ENCODE measurements at regions not wholly inside any gene's neighbourhood (a gene's known extent, or its start where the extent isn't known, plus 50 kb on each side); places are given as distances from the start of the nearest gene placed in this dataset.

DNA sequence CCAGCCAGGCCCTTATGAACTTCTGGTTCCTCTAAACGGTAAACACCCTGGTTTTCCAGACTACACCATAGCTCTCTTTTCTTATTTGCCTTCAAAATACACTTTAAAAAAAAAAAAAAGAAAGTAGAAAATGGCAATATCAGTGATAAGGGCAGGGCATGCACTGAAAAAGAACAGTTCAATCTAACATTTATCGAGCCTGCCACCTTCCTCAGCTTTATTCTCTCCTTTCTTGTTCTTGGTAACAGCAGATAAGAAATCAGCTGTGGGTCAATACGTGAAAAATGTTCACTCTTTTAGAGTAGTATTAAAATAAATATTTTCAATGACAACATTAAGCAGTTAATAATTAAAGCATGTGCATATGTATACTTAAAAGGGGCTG, 83.1 kb upstream of the ZNF648 start:
- H3K36me3 ChIP-seq = no peaks in the 10 kb centered on the region
- peak overlapping the region; percentile 94 for H3K27ac ChIP-seq
- TF ChIP-seq, protein P1, sequence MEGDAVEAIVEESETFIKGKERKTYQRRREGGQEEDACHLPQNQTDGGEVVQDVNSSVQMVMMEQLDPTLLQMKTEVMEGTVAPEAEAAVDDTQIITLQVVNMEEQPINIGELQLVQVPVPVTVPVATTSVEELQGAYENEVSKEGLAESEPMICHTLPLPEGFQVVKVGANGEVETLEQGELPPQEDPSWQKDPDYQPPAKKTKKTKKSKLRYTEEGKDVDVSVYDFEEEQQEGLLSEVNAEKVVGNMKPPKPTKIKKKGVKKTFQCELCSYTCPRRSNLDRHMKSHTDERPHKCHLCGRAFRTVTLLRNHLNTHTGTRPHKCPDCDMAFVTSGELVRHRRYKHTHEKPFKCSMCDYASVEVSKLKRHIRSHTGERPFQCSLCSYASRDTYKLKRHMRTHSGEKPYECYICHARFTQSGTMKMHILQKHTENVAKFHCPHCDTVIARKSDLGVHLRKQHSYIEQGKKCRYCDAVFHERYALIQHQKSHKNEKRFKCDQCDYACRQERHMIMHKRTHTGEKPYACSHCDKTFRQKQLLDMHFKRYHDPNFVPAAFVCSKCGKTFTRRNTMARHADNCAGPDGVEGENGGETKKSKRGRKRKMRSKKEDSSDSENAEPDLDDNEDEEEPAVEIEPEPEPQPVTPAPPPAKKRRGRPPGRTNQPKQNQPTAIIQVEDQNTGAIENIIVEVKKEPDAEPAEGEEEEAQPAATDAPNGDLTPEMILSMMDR (IDR thresholded peaks at IDR 0.05) = no peak
- peaks cover 51% of the 10 kb centered on the region for H3K4me1 ChIP-seq
- DNase-seq = no peak
- no peak for ATAC-seq
- intact Hi-C loops (cut with DNase I) = loop anchor here (5.0 kb wide), 1 partner anchor 253 kb away; no protein-coding TSS in a partner anchor
- H3K4me3 ChIP-seq = no peak overlapping the region
- no peaks in the 10 kb centered on the region for H3K9me3 ChIP-seq
- no peaks in the 10 kb centered on the region for H3K27me3 ChIP-seq (ENCODE audit: low read depth)

DNA sequence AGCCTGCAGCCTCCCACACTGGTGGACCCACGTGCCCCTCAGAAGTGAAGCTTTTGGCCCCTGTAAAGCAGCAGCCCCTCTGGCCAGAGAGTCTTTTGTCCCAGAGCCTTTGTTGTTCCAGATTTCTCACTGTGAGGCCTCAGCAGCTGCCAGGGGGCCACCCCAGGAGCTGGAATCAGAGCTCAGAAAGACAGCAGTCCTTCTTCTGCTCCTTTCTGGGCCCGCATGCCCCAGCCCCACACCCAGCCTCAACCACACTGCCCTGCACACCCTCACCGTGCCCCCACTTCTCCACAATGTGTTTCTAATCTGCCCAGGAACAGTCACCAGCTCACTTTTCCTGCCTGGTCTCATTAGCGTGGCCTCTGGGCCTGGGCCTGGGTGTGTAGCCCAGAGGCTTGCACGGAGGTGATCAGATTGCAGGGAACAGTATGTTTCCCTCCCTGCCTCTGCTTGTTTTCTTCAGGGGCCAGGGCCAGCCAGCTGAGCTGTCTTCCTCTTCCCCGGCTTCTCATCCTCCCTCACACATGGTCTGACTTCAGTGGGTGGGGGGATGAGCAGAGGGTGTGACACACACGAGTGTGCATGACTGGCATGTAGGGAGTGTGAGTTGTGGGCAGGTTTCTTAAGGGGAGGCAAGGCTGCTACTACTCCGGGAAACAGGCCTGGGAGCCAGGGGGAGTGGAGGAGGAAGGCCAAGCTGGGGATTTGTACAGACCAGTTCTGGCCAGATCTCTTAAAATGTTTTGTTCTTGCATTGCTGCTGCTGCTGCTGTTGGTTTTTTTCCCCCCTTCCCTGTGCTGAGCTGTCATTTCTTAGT, 82.5 kb upstream of the ZNF648 start:
- Histone ChIP-seq H3K27me3 (ENCODE audit: low read depth) (no peaks in the 10 kb centered on the region), H3K4me1 (peaks cover 50% of the 10 kb centered on the region), H3K36me3 (no peaks in the 10 kb centered on the region), H3K4me3 (no peak overlapping the region), H3K9me3 (no peaks in the 10 kb centered on the region), H3K27ac (peak overlapping the region; percentile 94)
- ATAC-seq (peak; percentile 73 to 84), DNase-seq (peak; percentile 81)
- TF ChIP-seq, protein P1 (IDR thresholded peaks at IDR 0.05) = no peak
- intact Hi-C loops (cut with DNase I) = loop anchor here (5.0 kb wide), 1 partner anchor 253 kb away; no protein-coding TSS in a partner anchor

DNA sequence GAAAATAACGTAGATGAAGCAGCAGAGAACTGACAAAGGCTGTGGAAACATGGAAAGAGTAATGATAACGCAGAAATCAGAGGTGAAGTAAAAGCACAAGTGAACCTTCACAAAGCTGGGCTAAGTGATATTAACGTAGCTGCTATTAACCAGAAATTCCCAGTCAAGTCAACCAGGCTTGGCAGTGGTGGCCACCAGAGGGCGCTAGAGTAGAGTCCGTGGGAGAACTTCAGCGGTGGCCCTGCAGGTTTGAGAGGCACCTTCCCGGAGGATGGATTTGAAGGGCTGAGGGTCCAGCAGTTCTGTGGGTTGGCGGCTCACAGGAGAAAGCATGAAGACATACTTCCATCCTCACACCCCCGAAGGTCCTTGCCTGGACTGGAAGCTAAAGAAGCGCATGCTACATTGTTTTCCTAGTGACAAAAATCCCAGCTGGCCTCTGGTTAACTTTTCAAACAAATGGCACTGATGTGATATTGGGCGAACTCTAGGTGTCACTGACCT, 81.7 kb upstream of the ZNF648 start:
- TF ChIP-seq, protein P1 (IDR thresholded peaks at IDR 0.05) = peak; percentile 94

DNA sequence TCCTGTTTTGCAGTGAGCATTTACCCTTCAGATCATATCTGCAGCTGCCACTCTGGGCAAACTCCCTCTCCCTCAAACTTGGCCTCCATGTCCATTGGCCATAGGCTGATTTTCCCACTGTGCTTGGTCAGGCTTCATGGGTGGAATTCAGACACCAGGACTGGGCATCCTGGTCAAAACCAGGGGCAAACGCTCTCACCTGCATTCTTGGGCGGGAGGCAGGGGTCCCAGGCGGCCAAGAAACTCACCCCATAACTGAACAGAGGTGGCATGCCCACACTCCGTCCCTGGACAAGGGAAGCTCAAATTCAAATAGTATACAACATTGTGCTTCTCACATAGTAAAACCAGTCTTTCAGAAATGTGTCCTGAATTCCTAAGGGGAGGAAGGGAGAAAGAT, 81.1 kb upstream of the ZNF648 start:
- Histone ChIP-seq H3K9me3 (no peaks in the 10 kb centered on the region), H3K27ac (no peak overlapping the region), H3K4me1 (peaks cover 41% of the 10 kb centered on the region), H3K4me3 (no peak overlapping the region), H3K36me3 (no peaks in the 10 kb centered on the region), H3K27me3 (ENCODE audit: low read depth) (no peaks in the 10 kb centered on the region)
- ATAC-seq (no peak), DNase-seq (no peak)
- intact Hi-C loops (cut with DNase I) = loop anchor here (5.0 kb wide), 1 partner anchor 255 kb away; no protein-coding TSS in a partner anchor
- TF ChIP-seq, protein P1 (IDR thresholded peaks at IDR 0.05) = no peak

More for the DNA sequence above, 81.7 kb upstream of the ZNF648 start:
- Histone ChIP-seq H3K4me3 (no peak overlapping the region), H3K27ac (peak overlapping the region; percentile 94), H3K9me3 (no peaks in the 10 kb centered on the region), H3K4me1 (peaks cover 42% of the 10 kb centered on the region), H3K36me3 (no peaks in the 10 kb centered on the region), H3K27me3 (ENCODE audit: low read depth) (no peaks in the 10 kb centered on the region)
- ATAC-seq (peak; percentile 84 to 86), DNase-seq (peak; percentile 92)
- intact Hi-C loops (cut with DNase I) = loop anchor here (5.0 kb wide), 1 partner anchor 254 kb away; no protein-coding TSS in a partner anchor

DNA sequence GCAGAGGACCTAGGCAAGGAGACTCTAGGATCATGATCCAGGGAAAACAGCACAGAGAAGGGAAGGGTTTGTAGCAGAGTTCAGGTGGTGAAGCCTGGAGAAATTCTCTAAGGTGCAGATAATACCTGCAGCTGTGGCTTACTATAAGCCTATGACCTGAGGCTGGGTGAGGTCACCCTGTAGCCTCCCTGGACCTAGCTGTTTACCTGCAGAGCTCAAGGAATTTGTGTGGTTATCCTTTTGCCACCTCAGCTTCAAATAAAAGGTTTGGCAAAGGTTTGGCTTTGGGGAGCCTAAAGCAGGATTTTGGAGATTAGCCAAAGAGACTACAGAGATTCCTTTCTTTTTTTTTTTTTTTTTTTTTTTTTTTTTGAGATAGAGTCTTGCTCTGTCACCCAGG, 79.5 kb upstream of the ZNF648 start:
- intact Hi-C loops (cut with DNase I) = loop anchor here (5.0 kb wide), 1 partner anchor 256 kb away; no protein-coding TSS in a partner anchor
- Histone ChIP-seq H3K4me1 (peaks cover 32% of the 10 kb centered on the region), H3K36me3 (no peaks in the 10 kb centered on the region), H3K4me3 (no peak overlapping the region), H3K27ac (no peak overlapping the region), H3K9me3 (no peaks in the 10 kb centered on the region), H3K27me3 (ENCODE audit: low read depth) (no peaks in the 10 kb centered on the region)
- ATAC-seq (no peak), DNase-seq (no peak)
- TF ChIP-seq, protein P1 (IDR thresholded peaks at IDR 0.05) = no peak
